NCI-H2029 treated with DMSO at 0.1 percent for 48 hours (cell line): ENCODE measurements at regions not wholly inside any gene's neighbourhood (a gene's known extent, or its start where the extent isn't known, plus 50 kb on each side); places are given as distances from the start of the nearest gene placed in this dataset.
"Not testable (repeated sequence)": the region's sequence is repeated elsewhere in the genome, so short reads cannot be mapped to it uniquely, and the experiment has no call there.

Source experiments
- DNase-seq: peaks from one replicate; lab custom pipeline; 2025; lab: John Stamatoyannopoulos, UW

- no peak for DNase-seq
Observed at GRCh38 chr15:57767481-57767880, 61.0 kb downstream of the POLR2M start.

- DNase-seq: no peak
Observed at GRCh38 chr15:57769266-57769665, 62.8 kb downstream of the POLR2M start.

GRCh38 chr15:57770495-57770894 is 64.0 kb downstream of the POLR2M start:
- no peak for DNase-seq

GRCh38 chr15:57772223-57772957 is 65.9 kb downstream of the POLR2M start:
- DNase-seq: no peak

- DNase-seq: no peak
Observed at GRCh38 chr15:57773051-57773450, 66.5 kb downstream of the POLR2M start.

GRCh38 chr15:57777003-57777402 is 70.5 kb downstream of the POLR2M start:
- no peak for DNase-seq

GRCh38 chr15:57780471-57780870 is 74.0 kb downstream of the POLR2M start:
- DNase-seq: no peak

GRCh38 chr15:57782731-57783130 is 76.2 kb downstream of the POLR2M start:
- no peak for DNase-seq

- DNase-seq: no peak
Observed at GRCh38 chr15:57784081-57784511, 77.6 kb downstream of the POLR2M start.

GRCh38 chr15:57785039-57785438 is 78.5 kb downstream of the POLR2M start:
- DNase-seq: no peak

GRCh38 chr15:57785959-57786358 is 79.4 kb downstream of the POLR2M start:
- no peak for DNase-seq

- no peak for DNase-seq
Observed at GRCh38 chr15:57789225-57789624, 82.7 kb downstream of the POLR2M start.

GRCh38 chr15:57792724-57793449 is 86.4 kb downstream of the POLR2M start:
- DNase-seq: no peak

- DNase-seq: no peak
Observed at GRCh38 chr15:57795261-57795660, 88.7 kb downstream of the POLR2M start.

- no peak for DNase-seq
Observed at GRCh38 chr15:57796146-57796545, 89.6 kb downstream of the POLR2M start.

GRCh38 chr15:57797110-57797509 is 90.6 kb downstream of the POLR2M start:
- no peak for DNase-seq

- DNase-seq: no peak
Observed at GRCh38 chr15:57797568-57798267, 91.2 kb downstream of the POLR2M start.

- DNase-seq: no peak
Observed at GRCh38 chr15:57806003-57806402, 99.5 kb downstream of the POLR2M start.

- DNase-seq: not testable (repeated sequence)
Observed at GRCh38 chr15:57809285-57809684, 102.8 kb downstream of the POLR2M start.

GRCh38 chr15:57816599-57816998 is 110.1 kb downstream of the POLR2M start:
- no peak for DNase-seq

GRCh38 chr15:57819646-57820045 is 113.1 kb downstream of the POLR2M start:
- DNase-seq: no peak

GRCh38 chr15:57820119-57820518 is 113.6 kb downstream of the POLR2M start:
- DNase-seq: no peak

- no peak for DNase-seq
Observed at GRCh38 chr15:57821826-57822225, 115.3 kb downstream of the POLR2M start.
